ENCODE measurements at regions not wholly inside any gene's neighbourhood (a gene's known extent, or its start where the extent isn't known, plus 50 kb on each side); places are given as distances from the start of the nearest gene placed in this dataset.

- TF ChIP-seq CTCF (IDR thresholded peaks at IDR 0.05; ENCODE audit: insufficient read depth, low read depth, low read length) (no peak), EZH2 (IDR thresholded peaks at IDR 0.05; ENCODE audit: insufficient read depth, low read length) (no peak)
Observed at GRCh38 chr2:193276988-193277387, 1082.3 kb upstream of the TMEFF2 start.
